ENCODE measurements at regions not wholly inside any gene's neighbourhood (a gene's known extent, or its start where the extent isn't known, plus 50 kb on each side); places are given as distances from the start of the nearest gene placed in this dataset.

DNA sequence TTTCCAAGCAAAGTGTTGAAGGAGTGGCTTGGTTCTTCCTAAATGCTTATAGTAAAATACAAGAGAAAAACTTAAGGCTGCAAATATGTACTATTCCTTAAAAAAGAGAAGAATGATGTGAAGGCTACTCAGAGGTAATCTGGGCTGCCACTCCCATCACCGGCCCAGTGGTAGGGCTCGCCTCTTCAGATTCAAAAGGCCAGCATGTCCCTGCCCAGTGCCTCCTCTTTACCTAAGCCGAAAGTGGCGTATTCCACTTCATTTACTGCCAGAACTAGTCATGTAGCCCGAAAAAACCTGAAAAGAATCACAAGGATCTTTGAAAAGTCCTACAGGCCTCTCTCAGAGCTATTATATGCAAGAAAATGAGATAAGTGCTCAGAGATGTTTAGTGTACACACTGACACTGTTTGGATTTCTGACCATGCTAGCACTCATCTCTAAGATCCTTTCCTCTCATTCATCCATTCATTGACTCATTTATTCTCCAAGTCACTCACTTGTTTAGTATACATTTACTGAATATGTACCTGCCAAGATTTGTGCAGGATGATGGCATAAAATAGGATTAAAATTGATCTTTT is 373.3 kb upstream of the THBS1 start:
- Histone ChIP-seq H3K4me1 (replicated peaks in 1 of 2) (no peaks in the 10 kb centered on the region), H3K27ac (no peak overlapping the region), H3K4me3 (no peak overlapping the region)
- in situ Hi-C loops (cut with MboI; ENCODE audit: low pct_unique_long_range_greater_than_20kb in 2 of 9, low sequenced_read_pairs in 9 of 9, unreplicated experiment in 9 of 9): no loop called here
- no peak for ATAC-seq (replicated peaks in 6 of 8)
- WGBS, 10 experiments: 17 to 97% (median 92%) methylated on average over 1 to 5 of the region's 5 CpGs; no CpG with 5 or more reads in 3 of the 10 experiments

DNA sequence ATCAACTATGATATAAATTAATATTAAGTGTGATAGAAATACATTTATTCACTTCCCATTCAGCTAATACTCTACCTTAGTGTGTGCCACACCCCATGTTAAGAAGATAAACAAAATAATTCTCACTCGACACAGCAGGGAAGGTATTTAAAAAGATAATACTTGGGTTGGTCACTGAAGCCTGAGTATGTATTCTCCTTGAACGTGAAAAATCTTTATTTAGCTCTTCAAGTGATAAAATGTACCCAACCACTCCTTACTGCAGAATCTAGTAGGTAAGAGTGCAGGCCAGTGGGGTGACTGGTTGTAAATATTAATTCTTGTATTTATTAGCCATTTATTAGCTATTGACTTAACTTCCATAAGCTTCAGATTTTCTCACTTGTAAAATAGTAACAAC is 372.7 kb upstream of the THBS1 start:
- 50 to 100% (median 84%) methylated on average over 1 to 2 of the region's 2 CpGs for WGBS, 10 experiments

GRCh38 chr15:39209548-39210211 is 371.2 kb upstream of the THBS1 start:
- in situ Hi-C loops (cut with MboI; ENCODE audit: low pct_unique_long_range_greater_than_20kb in 2 of 9, low sequenced_read_pairs in 9 of 9, unreplicated experiment in 9 of 9): no loop called here
- no peak overlapping the region for H3K27ac ChIP-seq
- ATAC-seq (replicated peaks in 6 of 8): no peak
- H3K4me1 ChIP-seq (replicated peaks in 1 of 2): no peaks in the 10 kb centered on the region
- 92 to 100% (median 100%) methylated on average over 1 to 3 of the region's 3 CpGs; no CpG with 5 or more reads in 1 of the 10 experiments for WGBS, 10 experiments
- no peak overlapping the region for H3K4me3 ChIP-seq

More for the DNA sequence above, 372.7 kb upstream of the THBS1 start:
- H3K4me1 ChIP-seq (replicated peaks in 1 of 2): no peaks in the 10 kb centered on the region
- ATAC-seq (replicated peaks in 6 of 8): no peak
- no peak overlapping the region for H3K4me3 ChIP-seq
- in situ Hi-C loops (cut with MboI; ENCODE audit: low pct_unique_long_range_greater_than_20kb in 2 of 9, low sequenced_read_pairs in 9 of 9, unreplicated experiment in 9 of 9): no loop called here
- no peak overlapping the region for H3K27ac ChIP-seq

DNA sequence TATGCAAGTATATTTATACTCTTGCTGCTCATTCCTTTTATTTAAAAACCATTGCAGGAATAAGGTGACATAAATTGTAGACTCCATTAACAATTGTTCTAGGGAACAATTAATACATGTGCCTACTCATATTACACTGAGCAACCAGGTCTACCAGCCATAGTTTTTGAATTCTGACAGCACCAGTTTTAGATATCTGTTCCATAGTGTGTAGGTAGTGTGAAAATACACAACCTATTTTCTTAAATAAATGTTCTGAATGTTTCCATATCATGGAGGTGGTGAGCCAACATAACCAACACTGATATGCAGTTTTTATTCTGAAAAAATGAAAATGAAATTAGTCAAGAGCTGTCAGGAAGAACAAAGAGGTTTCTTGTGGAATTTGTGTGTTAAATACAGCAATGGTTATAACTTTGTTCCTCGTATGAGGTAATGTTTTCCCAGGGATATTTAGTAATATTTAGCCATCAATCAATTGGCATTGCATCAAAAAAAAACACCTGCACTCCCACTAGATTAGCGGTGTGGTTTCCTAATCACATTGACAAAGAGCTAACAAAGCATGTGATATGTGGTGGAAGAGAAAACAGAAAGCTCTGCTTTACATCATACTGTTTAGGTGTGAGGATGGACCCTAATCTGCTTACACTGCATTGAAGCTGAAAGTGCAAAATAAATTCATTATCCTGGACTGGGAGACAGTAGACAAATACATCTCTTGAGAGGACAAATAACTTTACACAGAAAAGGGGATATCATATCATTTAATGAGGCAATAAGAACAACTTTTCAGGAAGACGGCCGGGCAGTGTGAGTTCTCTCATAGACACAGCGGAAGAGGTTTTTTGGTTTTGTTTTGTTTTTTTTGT is 369.5 kb upstream of the THBS1 start:
- 71 to 100% (median 93%) methylated on average over 2 to 5 of the region's 5 CpGs; no CpG with 5 or more reads in 1 of the 10 experiments for WGBS, 10 experiments
- in situ Hi-C loops (cut with MboI; ENCODE audit: low pct_unique_long_range_greater_than_20kb in 2 of 9, low sequenced_read_pairs in 9 of 9, unreplicated experiment in 9 of 9): no loop called here
- no peaks in the 10 kb centered on the region for H3K4me1 ChIP-seq (replicated peaks in 1 of 2)
- H3K27ac ChIP-seq: no peak overlapping the region
- no peak overlapping the region for H3K4me3 ChIP-seq
- no peak for ATAC-seq (replicated peaks in 6 of 8)

- Histone ChIP-seq H3K27ac (no peak overlapping the region), H3K4me3 (no peak overlapping the region), H3K4me1 (replicated peaks in 1 of 2) (no peaks in the 10 kb centered on the region)
- in situ Hi-C loops (cut with MboI; ENCODE audit: low pct_unique_long_range_greater_than_20kb in 2 of 9, low sequenced_read_pairs in 9 of 9, unreplicated experiment in 9 of 9): no loop called here
- ATAC-seq (replicated peaks in 6 of 8): peak in 5 of 8 experiments; percentile 66 to 99 (median 76)
- 0 to 100% (median 43%) methylated on average over 1 to 7 of the region's 7 CpGs; no CpG with 5 or more reads in 1 of the 10 experiments for WGBS, 10 experiments
These were observed 367.5 kb upstream of the THBS1 start for GRCh38 chr15:39213385-39213840.

- Histone ChIP-seq H3K4me1 (replicated peaks in 1 of 2) (no peaks in the 10 kb centered on the region), H3K27ac (no peak overlapping the region), H3K4me3 (no peak overlapping the region)
- 14 to 100% (median 91%) methylated on average over 2 to 5 of the region's 5 CpGs for WGBS, 10 experiments
- in situ Hi-C loops (cut with MboI; ENCODE audit: low pct_unique_long_range_greater_than_20kb in 2 of 9, low sequenced_read_pairs in 9 of 9, unreplicated experiment in 9 of 9): no loop called here
- no peak for ATAC-seq (replicated peaks in 6 of 8)
These were observed 365.9 kb upstream of the THBS1 start for GRCh38 chr15:39215015-39215414.

DNA sequence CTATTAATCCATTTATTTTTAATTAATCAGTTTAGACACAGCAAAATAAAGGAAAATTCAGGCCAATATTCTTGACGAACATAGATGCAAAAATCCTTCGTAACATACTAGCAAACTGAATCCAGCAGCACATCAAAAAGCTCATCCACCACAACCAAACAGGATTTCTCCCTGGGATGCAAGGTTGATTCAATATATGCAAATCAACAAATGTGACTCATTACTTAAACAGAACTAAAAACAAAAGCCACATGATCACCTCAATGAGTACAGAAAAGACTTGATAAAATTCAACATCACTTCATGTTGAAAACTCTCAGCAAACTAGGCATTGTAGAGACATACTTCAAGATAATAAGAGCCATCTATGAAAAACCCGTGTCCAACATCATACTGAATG is 364.1 kb upstream of the THBS1 start:
- ATAC-seq (replicated peaks in 6 of 8): no peak
- in situ Hi-C loops (cut with MboI; ENCODE audit: low pct_unique_long_range_greater_than_20kb in 2 of 9, low sequenced_read_pairs in 9 of 9, unreplicated experiment in 9 of 9): no loop called here
- H3K4me1 ChIP-seq (replicated peaks in 1 of 2): no peaks in the 10 kb centered on the region
- 78 to 100% (median 91%) methylated on average over 1 to 3 of the region's 3 CpGs; no CpG with 5 or more reads in 1 of the 10 experiments for WGBS, 10 experiments
- H3K27ac ChIP-seq: no peak overlapping the region
- H3K4me3 ChIP-seq: no peak overlapping the region

DNA sequence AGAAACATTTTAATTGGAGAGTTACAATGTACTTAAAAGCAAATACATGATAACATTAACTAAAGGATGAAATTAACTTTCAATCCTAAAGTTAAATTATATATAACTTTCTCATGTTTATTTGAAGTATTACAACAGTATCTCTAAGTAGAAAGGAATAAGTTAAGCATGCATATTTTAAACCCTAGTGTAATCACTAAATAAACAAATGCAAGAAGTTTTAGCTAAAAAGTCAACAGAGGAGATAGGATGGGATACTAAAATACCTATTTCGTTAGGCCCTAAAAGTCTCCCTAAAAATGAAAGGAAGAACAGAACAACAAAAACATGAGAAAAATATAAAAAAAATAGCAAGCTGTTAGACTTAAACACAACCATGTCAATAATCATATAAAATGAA is 361.3 kb upstream of the THBS1 start:
- Histone ChIP-seq H3K4me1 (replicated peaks in 1 of 2) (no peaks in the 10 kb centered on the region), H3K4me3 (no peak overlapping the region), H3K27ac (no peak overlapping the region)
- in situ Hi-C loops (cut with MboI; ENCODE audit: low pct_unique_long_range_greater_than_20kb in 2 of 9, low sequenced_read_pairs in 9 of 9, unreplicated experiment in 9 of 9): no loop called here
- no peak for ATAC-seq (replicated peaks in 6 of 8)
- 47 to 95% (median 73%) methylated on average over 1 of the region's 1 CpG; no CpG with 5 or more reads in 1 of the 10 experiments for WGBS, 10 experiments

GRCh38 chr15:39226169-39226937 is 354.5 kb upstream of the THBS1 start:
- H3K4me3 ChIP-seq: no peak overlapping the region
- peaks cover 0 to 2% of the 10 kb centered on the region in 2 donors for H3K4me1 ChIP-seq (replicated peaks in 1 of 2)
- ATAC-seq (replicated peaks in 6 of 8): no peak
- in situ Hi-C loops (cut with MboI; ENCODE audit: low pct_unique_long_range_greater_than_20kb in 2 of 9, low sequenced_read_pairs in 9 of 9, unreplicated experiment in 9 of 9): no loop called here
- no peak overlapping the region for H3K27ac ChIP-seq
- 67 to 100% (median 85%) methylated on average over 1 to 2 of the region's 2 CpGs; no CpG with 5 or more reads in 4 of the 10 experiments for WGBS, 10 experiments

DNA sequence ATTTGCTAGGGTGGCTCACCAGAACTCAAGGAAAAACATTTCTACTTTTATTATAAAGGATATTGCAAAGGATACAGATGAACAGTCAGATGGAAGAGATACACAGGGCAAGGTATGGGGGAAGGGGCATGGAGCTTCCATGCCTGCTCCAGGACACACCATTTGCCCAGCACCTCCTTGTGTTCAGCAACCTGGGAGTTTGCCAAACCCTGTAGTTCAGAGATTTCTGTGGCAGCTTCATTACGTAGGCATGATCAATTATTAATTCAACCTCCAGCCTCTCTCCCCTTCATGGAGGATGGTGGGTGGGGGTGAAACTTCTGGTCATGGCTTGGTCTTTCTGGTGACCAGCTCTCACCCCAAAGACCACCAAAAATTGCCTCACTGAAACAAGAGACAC is 353.9 kb upstream of the THBS1 start:
- WGBS, 10 experiments: 67 to 100% methylated on average over 1 of the region's 1 CpG; no CpG with 5 or more reads in 8 of the 10 experiments
- in situ Hi-C loops (cut with MboI; ENCODE audit: low pct_unique_long_range_greater_than_20kb in 2 of 9, low sequenced_read_pairs in 9 of 9, unreplicated experiment in 9 of 9): no loop called here
- no peak overlapping the region for H3K4me3 ChIP-seq
- no peak overlapping the region for H3K27ac ChIP-seq
- ATAC-seq (replicated peaks in 6 of 8): no peak
- peaks cover 0 to 2% of the 10 kb centered on the region in 2 donors for H3K4me1 ChIP-seq (replicated peaks in 1 of 2)

- Histone ChIP-seq H3K4me1 (replicated peaks in 1 of 2) (peaks cover 0 to 2% of the 10 kb centered on the region in 2 donors), H3K4me3 (no peak overlapping the region), H3K27ac (no peak overlapping the region)
- 75 to 100% (median 100%) methylated on average over 1 of the region's 1 CpG for WGBS, 10 experiments
- in situ Hi-C loops (cut with MboI; ENCODE audit: low pct_unique_long_range_greater_than_20kb in 2 of 9, low sequenced_read_pairs in 9 of 9, unreplicated experiment in 9 of 9): no loop called here
- ATAC-seq (replicated peaks in 6 of 8): no peak
These were observed 352.0 kb upstream of the THBS1 start for GRCh38 chr15:39228889-39229288.

DNA sequence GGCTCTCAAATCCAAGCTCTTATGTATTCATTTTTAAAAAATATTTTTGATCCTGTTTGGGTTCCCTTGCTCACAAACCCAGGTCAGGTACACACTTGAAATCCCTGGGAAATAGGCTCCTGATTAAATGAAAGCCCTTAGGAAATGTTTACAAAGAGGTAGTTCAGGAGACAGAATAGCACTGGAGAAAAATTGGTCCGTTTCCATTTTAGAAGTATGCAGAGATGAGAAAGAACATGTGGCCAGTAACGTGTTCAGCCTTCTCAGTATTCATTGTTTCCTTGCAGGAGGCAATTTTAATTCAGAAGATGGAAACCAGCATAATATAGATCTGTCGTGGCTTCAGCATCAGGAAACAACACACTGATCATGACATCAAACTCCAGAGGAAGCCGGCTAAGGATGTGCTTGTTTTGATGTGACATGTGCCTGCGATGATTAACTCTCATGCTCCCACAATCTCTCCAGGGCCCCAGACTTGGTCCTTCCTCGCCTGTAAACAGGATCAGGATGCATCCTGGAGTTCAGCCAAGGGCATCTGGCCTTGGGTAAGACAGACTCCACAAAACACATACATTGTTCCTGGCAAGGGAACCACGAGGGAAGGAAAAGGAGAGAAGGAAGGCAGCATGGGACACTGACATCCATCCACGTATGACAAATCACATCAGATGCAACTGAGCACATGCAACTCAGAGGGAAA is 350.5 kb upstream of the THBS1 start:
- peak in 4 of 8 experiments; percentile 10 to 50 (median 28) for ATAC-seq (replicated peaks in 6 of 8)
- 8 to 69% (median 48%) methylated on average over 2 to 8 of the region's 8 CpGs; no CpG with 5 or more reads in 2 of the 10 experiments for WGBS, 10 experiments
- Histone ChIP-seq H3K27ac (no peak overlapping the region), H3K4me3 (no peak overlapping the region), H3K4me1 (replicated peaks in 1 of 2) (peaks cover 0 to 2% of the 10 kb centered on the region in 2 donors)
- in situ Hi-C loops (cut with MboI; ENCODE audit: low pct_unique_long_range_greater_than_20kb in 2 of 9, low sequenced_read_pairs in 9 of 9, unreplicated experiment in 9 of 9): no loop called here
